Transverse colon (tissue), 4 donors: ENCODE measurements at regions not wholly inside any gene's neighbourhood (a gene's known extent, or its start where the extent isn't known, plus 50 kb on each side); places are given as distances from the start of the nearest gene placed in this dataset.

ENCODE experiments used
- DNase-seq: peaks from one replicate; pipeline ENCODE4 v3.0.0-alpha.2; 2019
- H3K27ac ChIP-seq, 4 donors: fragments of 200-600 bp; sonication (generic); 2 replicates each; pipeline ENCODE4 v1.5.1; 2016 to 2018; ENCODE audit warnings: inconsistent platforms in 4 of 4
- H3K27me3 ChIP-seq: fragments of 200-600 bp; sonication (generic); 2 replicates; pipeline ENCODE4 v1.5.1; 2017; ENCODE audit warnings: inconsistent platforms
- H3K36me3 ChIP-seq, 4 donors: fragments of 200-600 bp; sonication (generic); 2 replicates each; pipeline ENCODE4 v1.5.1; 2017 to 2019; ENCODE audit warnings: inconsistent platforms in 4 of 4
- H3K4me1 ChIP-seq, 4 donors: fragments of 200-600 bp; sonication (generic); 2 replicates each; pipeline ENCODE4 v1.5.1; 2017 to 2020; ENCODE audit warnings: inconsistent platforms in 4 of 4
- H3K4me3 ChIP-seq, 4 donors: fragments of 200-600 bp; sonication (generic); 1 replicate in 1 of 4; 2 replicates in 3 of 4; pipeline versions ENCODE4 v1.5.1 to v1.6.1; 2017 to 2019; ENCODE audit warnings: inconsistent platforms in 4 of 4
- H3K9me3 ChIP-seq, 2 donors: fragments of 200-600 bp; sonication (generic); 2 replicates each; pipeline ENCODE4 v1.5.1; 2017 to 2019; ENCODE audit warnings: inconsistent platforms in 2 of 2
- CTCF ChIP-seq, 5 experiments: fragments of 200-600 bp in 3 of 5; fragments of 450-650 bp in 2 of 5; sonication (generic) in 3 of 5; IDR thresholded peaks; 1 replicate in 2 of 5; 2 replicates in 3 of 5; pipeline ENCODE4 v1.5.1; 2016 to 2017; ENCODE audit warnings: antibody characterized with exemption in 5 of 5, inconsistent platforms in 3 of 5, mild to moderate bottlenecking in 2 of 5, moderate library complexity in 1 of 5
- EP300 ChIP-seq: sonication (generic); formaldehyde crosslinking; IDR thresholded peaks from one replicate; pipeline ENCODE4 v1.6.1; 2017; ENCODE audit warnings: antibody characterized with exemption, low read depth
- POLR2A ChIP-seq: fragments of 450-650 bp; IDR thresholded peaks from one replicate; pipeline ENCODE4 v1.6.1; 2016; ENCODE audit warnings: antibody characterized with exemption, mild to moderate bottlenecking, moderate library complexity
- POLR2AphosphoS5 ChIP-seq, 3 donors: sonication (generic); formaldehyde crosslinking; IDR thresholded peaks; one replicate each; pipeline ENCODE4 v1.6.1; 2016; ENCODE audit warnings: antibody characterized with exemption in 3 of 3
- WGBS, 2 donors: methylation state at CpG; one replicate each; pipeline ENCODE4 v1.1.5; 2018; ENCODE audit warnings: low coverage in 1 of 2; 5-methylcytosine and 5-hydroxymethylcytosine counted together
- in situ Hi-C, 4 donors: fragments of 200-750 bp; cut with MboI; loops; one replicate each; pipeline versions ENCODE4 v1.15.0 to v1.15.1; 2017; ENCODE audit warnings: low sequenced_read_pairs in 3 of 4, low pct_ligation_motif_present in 1 of 4, low pct_unique_long_range_greater_than_20kb in 1 of 4
- intact Hi-C: fragments of 100-400 bp; cut with DNase I; formaldehyde crosslinking; loops from one replicate; pipeline ENCODE4 v1.15.1; 2023; ENCODE audit warnings: low total_unique reads

DNA sequence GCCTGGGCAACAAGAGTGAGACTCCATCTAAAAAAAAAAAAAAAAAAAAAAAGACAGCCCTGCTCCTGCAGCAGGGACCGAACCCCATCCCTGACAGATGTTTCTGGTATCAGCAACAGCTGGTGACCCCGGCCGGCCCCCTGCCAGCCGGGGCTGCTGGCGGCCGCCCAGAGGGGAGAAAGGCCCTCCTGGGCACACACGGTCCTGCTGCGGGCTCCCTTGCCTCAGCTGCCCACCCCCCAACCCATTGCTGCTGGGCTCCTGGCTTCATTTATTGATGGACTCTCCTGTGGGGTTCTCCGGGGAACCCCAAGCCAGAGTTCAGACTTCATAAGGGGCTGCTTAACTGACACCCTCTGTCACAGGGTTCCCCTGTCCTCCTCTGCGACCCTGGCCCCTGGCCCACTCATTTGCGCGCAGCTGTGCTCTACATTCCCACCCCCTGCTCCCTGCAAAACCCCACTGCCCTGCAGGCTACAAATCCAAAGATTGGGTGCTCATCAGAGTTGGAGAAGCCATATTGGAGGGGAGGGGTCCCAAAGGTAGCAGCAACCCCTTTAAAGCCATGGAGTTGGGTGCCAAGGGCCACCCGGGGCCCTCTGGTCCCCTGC, 103.6 kb upstream of the RTL1 start:
- no peaks in the 10 kb centered on the region for H3K27me3 ChIP-seq
- H3K9me3 ChIP-seq, result no peaks in the 10 kb centered on the region
- H3K4me1 ChIP-seq, result no peaks in the 10 kb centered on the region
- no peak overlapping the region for H3K4me3 ChIP-seq
- in situ Hi-C loops (no loop called here), intact Hi-C loops (no loop called here)
- no peak for DNase-seq
- no peak overlapping the region for H3K27ac ChIP-seq
- no peaks in the 10 kb centered on the region for H3K36me3 ChIP-seq
- TF ChIP-seq CTCF (IDR thresholded peaks at IDR 0.05) (no peak), POLR2AphosphoS5 (IDR thresholded peaks at IDR 0.05) (no peak), EP300 (no peak), POLR2A (no peak)
- WGBS, 2 donors, result 82% methylated on average over 13 of the region's 13 CpGs; no CpG with 5 or more reads in 1 of the 2 donors

DNA sequence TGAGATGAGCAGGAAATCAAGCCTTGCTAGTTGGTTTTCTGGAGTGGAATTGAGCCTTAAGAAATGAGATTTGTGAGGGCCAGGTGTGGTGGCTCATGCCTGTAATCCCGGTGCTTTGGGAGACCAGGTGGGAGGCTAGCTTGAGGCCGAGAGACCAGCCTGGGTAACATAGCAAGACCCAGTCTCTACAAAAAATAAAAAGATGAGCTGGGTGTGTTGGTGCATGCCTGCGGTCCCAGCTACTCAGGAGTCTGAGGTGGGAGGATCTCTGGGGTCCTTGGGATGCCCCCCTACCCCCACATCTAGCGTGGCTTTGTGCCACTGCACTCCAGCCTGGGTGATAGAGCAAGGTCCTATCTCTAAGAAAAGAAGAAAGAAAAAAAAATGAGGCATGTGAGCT, 104.2 kb upstream of the RTL1 start:
- H3K27ac ChIP-seq, result no peak overlapping the region
- no peak for DNase-seq
- no peak overlapping the region for H3K4me3 ChIP-seq
- intact Hi-C loops (no loop called here), in situ Hi-C loops (no loop called here)
- 50 to 57% methylated on average over 1 to 4 of the region's 4 CpGs for WGBS, 2 donors
- no peaks in the 10 kb centered on the region for H3K4me1 ChIP-seq
- no peaks in the 10 kb centered on the region for H3K36me3 ChIP-seq
- peaks cover 0 to 3% of the 10 kb centered on the region in 2 donors for H3K9me3 ChIP-seq
- TF ChIP-seq POLR2A, result no peak
- no peak for TF ChIP-seq CTCF (IDR thresholded peaks at IDR 0.05)
- no peak for TF ChIP-seq EP300
- no peak for TF ChIP-seq POLR2AphosphoS5 (IDR thresholded peaks at IDR 0.05)
- no peaks in the 10 kb centered on the region for H3K27me3 ChIP-seq

DNA sequence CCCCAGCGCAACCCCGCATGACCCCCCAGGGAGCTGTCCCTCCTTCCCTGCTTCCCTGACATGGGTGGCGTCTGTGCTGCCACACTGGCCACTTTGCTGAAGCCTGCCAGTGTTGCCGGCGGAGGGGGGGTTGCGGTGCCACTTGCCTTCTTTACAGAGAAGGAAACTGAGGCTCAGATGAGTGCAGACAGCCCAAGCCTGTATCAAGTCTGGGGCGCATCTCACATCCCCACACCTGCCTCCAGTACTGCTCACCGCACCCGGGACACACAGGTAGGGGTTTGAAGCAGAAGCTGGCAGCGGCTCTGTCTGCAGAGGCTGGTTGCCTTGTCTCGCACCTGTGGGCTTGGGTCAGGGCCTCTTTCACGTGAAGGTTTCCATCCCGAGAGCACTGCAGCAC, 104.7 kb upstream of the RTL1 start:
- WGBS, 2 donors, result 89% methylated on average over 13 of the region's 13 CpGs; no CpG with 5 or more reads in 1 of the 2 donors
- no peak for DNase-seq
- Histone ChIP-seq H3K27me3 (no peaks in the 10 kb centered on the region), H3K4me3 (no peak overlapping the region), H3K4me1 (no peaks in the 10 kb centered on the region), H3K9me3 (peaks cover 0 to 3% of the 10 kb centered on the region in 2 donors), H3K27ac (no peak overlapping the region), H3K36me3 (no peaks in the 10 kb centered on the region)
- intact Hi-C loops, result no loop called here
- TF ChIP-seq POLR2AphosphoS5 (IDR thresholded peaks at IDR 0.05) (no peak), CTCF (IDR thresholded peaks at IDR 0.05) (no peak), POLR2A (no peak), EP300 (no peak)
- in situ Hi-C loops, result no loop called here

DNA sequence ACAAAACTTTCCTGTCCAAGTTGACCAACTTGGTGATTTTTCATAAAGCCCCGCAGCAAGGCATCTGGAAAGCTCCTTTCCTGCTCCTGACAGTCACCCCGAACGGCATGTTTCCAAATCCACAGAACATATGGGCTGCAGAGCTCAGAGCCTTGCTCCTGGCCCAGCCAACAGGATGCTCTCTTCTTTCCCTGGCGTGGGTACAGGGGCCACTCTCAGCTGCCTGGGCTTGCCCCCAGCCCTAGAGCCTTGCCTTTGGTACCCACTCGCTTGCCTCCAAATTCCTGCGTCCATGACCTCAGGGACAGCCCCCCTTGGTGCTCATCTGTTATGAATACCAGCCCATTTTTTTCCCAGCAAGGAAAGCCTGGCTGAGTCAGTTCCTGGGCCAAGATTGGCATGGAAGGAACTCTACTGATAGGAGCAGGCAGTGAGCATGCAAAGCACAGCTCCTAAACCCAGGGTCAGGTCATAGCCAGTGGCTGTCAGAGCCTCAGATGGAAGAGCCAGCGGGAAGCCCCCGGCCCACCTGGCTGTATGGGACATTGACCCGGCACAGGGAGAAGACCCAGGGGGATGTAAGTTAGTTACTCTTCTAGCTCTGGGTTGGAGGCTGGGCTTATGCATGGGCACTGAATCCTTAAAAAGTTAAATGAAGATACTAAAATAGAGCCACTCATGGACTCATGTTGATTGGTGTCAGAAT, 105.3 kb upstream of the RTL1 start:
- H3K4me3 ChIP-seq, result no peak overlapping the region
- DNase-seq, result no peak
- in situ Hi-C loops, result no loop called here
- intact Hi-C loops, result no loop called here
- WGBS, 2 donors, result 83% methylated on average over 9 of the region's 9 CpGs; no CpG with 5 or more reads in 1 of the 2 donors
- H3K27ac ChIP-seq, result no peak overlapping the region
- TF ChIP-seq POLR2AphosphoS5 (IDR thresholded peaks at IDR 0.05) (no peak), POLR2A (no peak), EP300 (no peak), CTCF (IDR thresholded peaks at IDR 0.05) (no peak)
- no peaks in the 10 kb centered on the region for H3K4me1 ChIP-seq
- H3K27me3 ChIP-seq, result no peaks in the 10 kb centered on the region
- no peaks in the 10 kb centered on the region for H3K36me3 ChIP-seq
- peaks cover 0 to 3% of the 10 kb centered on the region in 2 donors for H3K9me3 ChIP-seq
